RWPE2 (cell line): ENCODE measurements at regions not wholly inside any gene's neighbourhood (a gene's known extent, or its start where the extent isn't known, plus 50 kb on each side); places are given as distances from the start of the nearest gene placed in this dataset.

Experiments
- ATAC-seq: fragments of 200-7000 bp; cut with Tn5 transposase; 3 replicates; pipeline ENCODE4 v1.9.1; 2021; ENCODE audit warnings: low read depth
- DNase-seq: peaks from one replicate; pipeline ENCODE4 v3.0.0-alpha.2; 2020; ENCODE audit warnings: low spot score
- H3K27ac ChIP-seq: fragments of 450-650 bp; 2 replicates; pipeline ENCODE4 v1.5.1; 2017; ENCODE audit warnings: mild to moderate bottlenecking; ENCODE audit not compliant: poor library complexity, severe bottlenecking
- H3K27me3 ChIP-seq: fragments of 250-450 bp; sonication (Bioruptor Pico); 2 replicates; pipeline ENCODE4 v1.5.1; 2021; ENCODE audit warnings: mild to moderate bottlenecking, moderate library complexity; ENCODE audit not compliant: insufficient read depth, poor library complexity, severe bottlenecking
- H3K36me3 ChIP-seq: fragments of 250-450 bp; sonication (Bioruptor Pico); 2 replicates; pipeline ENCODE4 v1.5.1; 2020; ENCODE audit warnings: low read depth, mild to moderate bottlenecking, moderate library complexity
- H3K4me1 ChIP-seq: fragments of 250-450 bp; sonication (Bioruptor Pico); 2 replicates; pipeline ENCODE4 v1.5.1; 2021; ENCODE audit warnings: mild to moderate bottlenecking, moderate library complexity; ENCODE audit not compliant: insufficient read depth, poor library complexity, severe bottlenecking
- H3K4me3 ChIP-seq: fragments of 250-450 bp; sonication (Bioruptor Pico); 2 replicates; pipeline ENCODE4 v1.5.1; 2021; ENCODE audit warnings: mild to moderate bottlenecking, moderate library complexity; ENCODE audit not compliant: severe bottlenecking
- H3K9me3 ChIP-seq: fragments of 250-450 bp; sonication (Bioruptor Pico); 2 replicates; pipeline ENCODE4 v1.5.1; 2021; ENCODE audit warnings: mild to moderate bottlenecking, moderate library complexity; ENCODE audit not compliant: severe bottlenecking
- CTCF ChIP-seq: fragments of 450-650 bp; IDR thresholded peaks from one replicate; pipeline ENCODE4 v1.5.1; 2017; ENCODE audit warnings: mild to moderate bottlenecking, moderate library complexity; ENCODE audit not compliant: poor library complexity, severe bottlenecking

GRCh38 chr3:95926904-95927501 is 887.4 kb upstream of the EPHA6 start:
- Histone ChIP-seq H3K27ac (no peak overlapping the region), H3K4me3 (no peak overlapping the region), H3K9me3 (no peaks in the 10 kb centered on the region), H3K4me1 (peaks cover 8% of the 10 kb centered on the region), H3K27me3 (no peaks in the 10 kb centered on the region), H3K36me3 (no peaks in the 10 kb centered on the region)
- no peak for TF ChIP-seq CTCF
- no peak for ATAC-seq
- no peak for DNase-seq

- no peak for ATAC-seq
- Histone ChIP-seq H3K4me3 (no peak overlapping the region), H3K4me1 (no peaks in the 10 kb centered on the region), H3K36me3 (no peaks in the 10 kb centered on the region), H3K9me3 (no peaks in the 10 kb centered on the region), H3K27me3 (no peaks in the 10 kb centered on the region), H3K27ac (no peak overlapping the region)
- TF ChIP-seq CTCF, result no peak
- DNase-seq, result no peak
Observed at GRCh38 chr3:95934181-95934580, 880.2 kb upstream of the EPHA6 start.

- ATAC-seq, result no peak
- no peaks in the 10 kb centered on the region for H3K27me3 ChIP-seq
- no peaks in the 10 kb centered on the region for H3K4me1 ChIP-seq
- H3K36me3 ChIP-seq, result no peaks in the 10 kb centered on the region
- H3K4me3 ChIP-seq, result no peak overlapping the region
- TF ChIP-seq CTCF, result no peak
- no peak for DNase-seq
- H3K27ac ChIP-seq, result no peak overlapping the region
- H3K9me3 ChIP-seq, result no peaks in the 10 kb centered on the region
Observed at GRCh38 chr3:95939235-95939809, 875.1 kb upstream of the EPHA6 start.

- ATAC-seq (no peak), DNase-seq (no peak)
- Histone ChIP-seq H3K9me3 (no peaks in the 10 kb centered on the region), H3K27ac (no peak overlapping the region), H3K4me1 (no peaks in the 10 kb centered on the region), H3K27me3 (no peaks in the 10 kb centered on the region), H3K36me3 (no peaks in the 10 kb centered on the region), H3K4me3 (no peak overlapping the region)
- TF ChIP-seq CTCF, result no peak
Observed at GRCh38 chr3:95965704-95966336, 848.6 kb upstream of the EPHA6 start.

- no peak for TF ChIP-seq CTCF
- Histone ChIP-seq H3K36me3 (no peaks in the 10 kb centered on the region), H3K9me3 (no peaks in the 10 kb centered on the region), H3K27ac (no peak overlapping the region), H3K4me3 (no peak overlapping the region), H3K27me3 (no peaks in the 10 kb centered on the region), H3K4me1 (no peaks in the 10 kb centered on the region)
- ATAC-seq (no peak), DNase-seq (no peak)
Observed at GRCh38 chr3:95971573-95971972, 842.8 kb upstream of the EPHA6 start.
